RCC 7860 (cell line): ENCODE measurements at regions not wholly inside any gene's neighbourhood (a gene's known extent, or its start where the extent isn't known, plus 50 kb on each side); places are given as distances from the start of the nearest gene placed in this dataset.

Source experiments
- DNase-seq: peaks from one replicate; pipeline ENCODE4 v3.0.0-alpha.2; 2015; ENCODE audit warnings: low spot score
- FAIRE-seq: peaks from 2 replicates; lab custom pipeline; 2012; peaks lifted over from hg19 to GRCh38; lab: Jason Lieb, UNC

DNA sequence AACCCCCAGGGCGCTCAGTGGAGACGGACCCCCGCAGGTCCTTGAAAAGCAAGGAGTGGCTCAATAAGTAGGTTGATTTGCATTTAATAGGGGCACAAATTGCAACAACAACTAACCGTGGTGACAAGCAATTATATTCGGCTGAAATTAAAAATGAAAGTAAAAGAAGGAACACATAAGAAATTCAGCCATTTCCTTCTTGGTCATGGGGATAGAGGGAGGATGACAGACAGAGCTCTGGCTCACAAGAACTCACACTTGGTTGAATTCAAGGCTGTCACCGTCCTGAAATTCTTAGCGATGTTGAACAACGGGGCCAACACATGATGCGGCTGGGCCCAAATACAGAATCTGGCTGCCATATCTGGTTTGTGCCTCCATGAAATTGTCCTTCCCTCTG, 129.0 kb downstream of the EDN3 start:
- DNase-seq, result no peak
- no peak for FAIRE-seq

DNA sequence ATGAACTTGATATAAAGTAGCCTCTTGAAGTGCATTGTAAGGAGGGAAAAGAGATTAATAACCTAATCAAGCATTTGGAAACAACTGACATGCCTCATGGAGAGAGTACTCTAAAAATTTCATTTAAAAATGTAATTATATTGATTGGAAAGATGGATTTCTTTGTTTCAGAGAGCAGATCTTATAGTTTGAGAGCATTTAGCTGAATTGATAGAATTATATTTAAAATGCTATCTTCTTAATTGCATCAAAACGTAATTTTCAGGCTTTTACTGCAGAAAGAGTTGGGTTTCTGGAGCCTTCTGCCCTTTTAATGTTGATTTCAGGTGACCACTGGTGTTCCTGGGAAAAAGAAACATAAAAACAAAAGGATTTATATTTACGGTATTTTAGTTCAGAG, 130.6 kb downstream of the EDN3 start:
- no peak for DNase-seq
- no peak for FAIRE-seq

- FAIRE-seq (no peak), DNase-seq (no peak)
Measured at GRCh38 chr20:59434960-59435359, 134.5 kb downstream of the EDN3 start.

DNA sequence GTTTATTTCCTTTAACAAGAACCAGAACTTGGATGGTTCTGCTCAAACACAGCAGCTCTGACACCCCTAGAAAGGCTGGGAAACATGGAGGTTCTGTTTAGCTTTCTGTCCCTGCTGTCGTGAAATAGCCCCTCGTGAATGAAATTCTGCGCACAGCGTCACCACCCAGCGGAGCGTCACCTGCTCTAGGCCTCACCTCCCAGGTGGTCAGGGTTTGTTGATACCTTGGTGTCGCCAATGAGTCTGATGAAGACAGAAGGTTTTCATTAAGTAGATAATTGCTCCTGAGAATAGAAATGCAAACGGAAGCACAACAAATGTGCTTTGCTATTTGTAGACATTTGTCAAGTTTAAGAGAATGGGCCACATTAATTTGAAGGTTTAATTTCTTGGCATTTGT, 135.1 kb downstream of the EDN3 start:
- no peak for FAIRE-seq
- DNase-seq, result no peak

DNA sequence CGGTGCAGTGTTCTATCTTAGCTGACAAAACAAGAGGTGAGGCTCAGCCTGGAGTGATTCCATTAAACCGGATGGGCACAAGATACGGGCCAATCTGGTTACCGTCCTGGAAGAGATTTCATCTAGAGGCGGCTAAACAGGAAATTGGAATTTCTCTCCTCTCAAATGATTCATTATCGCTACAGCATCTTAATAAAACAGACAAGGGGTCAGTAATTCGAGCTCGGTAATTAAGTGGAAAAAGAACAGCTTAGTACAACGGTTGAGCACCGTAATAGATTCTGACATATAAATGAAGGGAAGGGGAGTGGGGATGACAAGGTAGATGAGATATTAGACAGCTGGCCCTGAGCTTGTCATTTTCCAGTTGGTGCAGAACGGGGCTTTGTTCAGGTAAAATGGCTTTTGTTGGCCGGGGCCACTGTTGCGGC, 137.2 kb downstream of the EDN3 start:
- no peak for DNase-seq
- no peak for FAIRE-seq

GRCh38 chr20:59438201-59438600, 137.8 kb downstream of the EDN3 start:
- no peak for DNase-seq
- FAIRE-seq, result no peak

DNA sequence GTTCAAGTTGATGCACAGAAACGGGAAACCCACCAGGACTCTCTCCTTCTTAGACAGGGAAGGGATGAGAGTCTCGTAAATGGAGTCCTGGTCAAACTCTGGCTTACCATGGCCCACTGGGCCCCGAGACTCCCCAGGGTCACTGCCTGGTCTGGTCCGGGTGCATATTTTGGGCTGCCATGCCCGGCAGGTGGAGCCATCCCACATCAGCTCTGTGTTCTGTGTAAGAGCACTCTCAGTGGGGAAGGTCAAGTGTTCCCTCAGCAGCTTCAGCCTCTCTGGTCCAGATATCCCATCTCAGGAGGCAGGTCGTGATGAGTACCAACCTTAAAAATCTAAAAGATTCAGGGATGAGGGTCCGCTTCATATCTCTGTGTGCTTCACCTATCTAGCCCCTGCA, 138.8 kb downstream of the EDN3 start:
- no peak for FAIRE-seq
- DNase-seq, result no peak

- DNase-seq (no peak), FAIRE-seq (no peak)
Measured at GRCh38 chr20:59441306-59441705, 140.9 kb downstream of the EDN3 start.

DNA sequence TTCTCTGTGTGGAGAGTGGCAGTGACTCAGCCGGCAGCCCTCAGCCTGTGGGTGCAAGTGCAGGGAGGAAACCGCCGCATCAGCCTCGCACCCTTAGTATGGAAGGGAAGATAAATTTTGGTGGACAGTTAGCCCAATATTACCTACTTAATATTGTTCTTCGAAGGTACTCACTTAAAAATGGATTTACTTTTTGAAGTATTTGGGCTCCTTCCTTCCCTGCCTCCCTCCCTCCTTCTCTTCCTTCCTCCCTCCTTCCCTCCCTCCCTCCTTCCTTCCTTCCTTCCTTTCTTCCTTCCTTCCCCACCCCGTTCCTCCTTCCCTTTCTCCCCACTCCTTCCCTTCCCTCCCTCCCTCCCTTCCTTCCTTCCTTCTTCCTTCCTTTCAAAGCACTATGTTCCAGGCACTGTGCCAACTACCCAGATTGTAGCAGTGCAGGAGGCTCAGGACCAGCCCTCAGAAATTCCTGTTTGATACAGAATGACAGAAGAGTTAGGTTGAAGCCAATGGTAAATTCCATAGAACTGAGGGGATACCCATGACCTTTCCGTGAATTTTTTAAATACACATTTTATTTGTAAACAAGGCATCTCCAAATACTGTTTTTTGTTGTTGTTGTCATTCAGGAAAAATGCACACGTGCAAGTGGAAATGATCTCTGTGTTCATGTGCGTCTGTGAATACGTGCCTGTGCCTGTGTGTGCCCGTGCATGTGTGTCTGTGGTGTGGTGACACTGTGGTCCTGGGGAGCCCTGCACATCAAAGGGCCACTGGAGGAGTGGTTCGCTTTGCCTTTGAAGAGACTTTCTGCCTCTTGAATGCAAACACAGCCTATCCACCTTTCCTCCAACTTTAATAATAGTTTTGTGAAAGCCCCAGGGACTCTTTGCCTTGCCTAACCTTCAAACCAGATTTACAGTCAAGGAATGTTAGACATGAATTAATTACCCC, 141.7 kb downstream of the EDN3 start:
- DNase-seq (no peak), FAIRE-seq (no peak)

- DNase-seq (no peak), FAIRE-seq (no peak)
Measured at GRCh38 chr20:59443550-59443949, 143.1 kb downstream of the EDN3 start.

- no peak for FAIRE-seq
- no peak for DNase-seq
Measured at GRCh38 chr20:59446376-59446775, 146.0 kb downstream of the EDN3 start.

GRCh38 chr20:59448196-59448595, 147.8 kb downstream of the EDN3 start:
- DNase-seq (no peak), FAIRE-seq (no peak)

- DNase-seq (no peak), FAIRE-seq (no peak)
Measured at GRCh38 chr20:59448851-59449444, 148.5 kb downstream of the EDN3 start.

GRCh38 chr20:59451066-59451630, 150.7 kb downstream of the EDN3 start:
- DNase-seq, result no peak
- no peak for FAIRE-seq

DNA sequence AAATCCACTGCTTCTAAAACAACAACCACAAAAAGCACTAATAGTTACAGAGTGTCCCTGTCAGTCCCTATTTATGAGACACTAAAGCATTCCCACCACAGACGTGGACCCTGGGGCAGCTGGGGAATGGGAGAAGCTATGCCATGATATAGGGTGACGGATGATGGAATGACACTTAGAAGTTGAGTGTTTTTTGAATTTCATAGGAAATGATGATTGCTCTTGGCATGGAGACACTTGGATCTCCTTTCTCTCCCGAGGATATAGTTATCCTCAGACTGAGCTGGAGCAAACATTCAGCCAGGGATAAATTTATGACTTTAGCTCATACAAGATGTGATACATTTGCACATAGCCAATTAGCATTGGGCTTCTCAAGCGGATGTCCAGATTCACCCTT, 151.2 kb downstream of the EDN3 start:
- FAIRE-seq (no peak), DNase-seq (no peak)

DNA sequence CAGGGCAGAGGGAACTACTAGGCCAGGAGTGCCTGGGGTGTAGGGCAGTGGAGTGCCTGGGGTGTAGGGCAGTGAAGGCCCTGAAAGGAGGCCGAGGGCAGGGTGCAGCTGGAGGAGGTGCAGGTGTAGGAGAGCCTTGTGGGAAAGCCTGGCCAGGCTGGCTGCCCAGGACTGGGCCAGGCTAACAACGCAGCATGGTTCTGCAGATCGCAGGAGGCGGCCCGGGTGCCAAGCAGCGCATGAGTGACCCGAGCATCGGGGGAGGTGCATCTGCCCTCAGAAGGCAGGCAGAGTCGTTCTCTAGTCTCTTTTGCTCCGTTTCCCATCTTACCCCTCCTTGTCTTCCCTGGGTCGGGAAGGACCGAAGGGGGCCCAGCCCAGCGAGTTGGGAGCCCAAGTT, 151.5 kb upstream of the PHACTR3 start:
- DNase-seq (no peak), FAIRE-seq (no peak)

- no peak for FAIRE-seq
- DNase-seq, result no peak
Measured at GRCh38 chr20:59453759-59454560, 150.4 kb upstream of the PHACTR3 start.

DNA sequence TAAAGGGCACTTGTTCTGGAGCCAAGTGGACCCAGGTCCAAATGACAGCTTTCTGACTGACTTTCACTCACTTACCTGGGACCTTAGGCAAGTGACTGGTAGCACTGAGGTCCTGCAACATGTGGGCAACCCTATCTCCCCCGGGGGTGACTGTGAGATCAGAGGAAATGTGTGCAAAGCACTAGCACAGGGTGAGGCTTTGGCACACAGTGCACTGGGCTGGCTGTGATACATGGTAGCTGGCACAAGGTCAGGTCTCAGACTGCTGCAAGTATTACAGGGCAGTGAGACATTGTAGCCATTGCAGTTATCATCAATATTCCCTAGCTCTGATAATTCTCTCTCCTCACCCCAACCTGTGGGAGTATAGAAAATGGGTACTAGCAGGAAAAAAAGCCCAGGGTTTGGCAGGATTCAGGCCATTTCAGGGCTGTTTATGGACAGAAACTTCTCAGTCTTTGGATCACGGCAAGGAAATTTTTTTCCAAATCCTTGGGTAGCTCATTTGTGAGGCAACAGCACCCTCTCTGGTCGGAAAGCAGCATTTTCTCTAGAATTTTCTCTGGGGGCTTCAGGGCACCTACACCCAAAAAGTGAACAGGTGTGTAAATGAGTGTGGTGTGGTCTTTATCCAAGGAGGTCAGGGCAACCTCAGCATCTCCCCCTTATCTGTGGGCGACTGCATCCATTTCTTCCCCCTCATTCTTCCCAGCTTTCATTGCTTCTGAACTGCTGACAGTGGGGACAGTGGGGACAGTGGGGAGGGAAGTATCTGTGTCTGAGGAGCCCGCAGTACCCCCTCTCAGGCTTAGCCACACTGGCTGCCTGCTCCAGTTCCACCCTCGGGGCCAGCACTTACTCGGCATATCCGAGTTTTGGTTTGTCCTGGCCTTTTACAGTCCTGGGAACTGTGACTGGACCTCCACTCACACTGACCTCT, 148.7 kb upstream of the PHACTR3 start:
- no peak for DNase-seq
- no peak for FAIRE-seq

DNA sequence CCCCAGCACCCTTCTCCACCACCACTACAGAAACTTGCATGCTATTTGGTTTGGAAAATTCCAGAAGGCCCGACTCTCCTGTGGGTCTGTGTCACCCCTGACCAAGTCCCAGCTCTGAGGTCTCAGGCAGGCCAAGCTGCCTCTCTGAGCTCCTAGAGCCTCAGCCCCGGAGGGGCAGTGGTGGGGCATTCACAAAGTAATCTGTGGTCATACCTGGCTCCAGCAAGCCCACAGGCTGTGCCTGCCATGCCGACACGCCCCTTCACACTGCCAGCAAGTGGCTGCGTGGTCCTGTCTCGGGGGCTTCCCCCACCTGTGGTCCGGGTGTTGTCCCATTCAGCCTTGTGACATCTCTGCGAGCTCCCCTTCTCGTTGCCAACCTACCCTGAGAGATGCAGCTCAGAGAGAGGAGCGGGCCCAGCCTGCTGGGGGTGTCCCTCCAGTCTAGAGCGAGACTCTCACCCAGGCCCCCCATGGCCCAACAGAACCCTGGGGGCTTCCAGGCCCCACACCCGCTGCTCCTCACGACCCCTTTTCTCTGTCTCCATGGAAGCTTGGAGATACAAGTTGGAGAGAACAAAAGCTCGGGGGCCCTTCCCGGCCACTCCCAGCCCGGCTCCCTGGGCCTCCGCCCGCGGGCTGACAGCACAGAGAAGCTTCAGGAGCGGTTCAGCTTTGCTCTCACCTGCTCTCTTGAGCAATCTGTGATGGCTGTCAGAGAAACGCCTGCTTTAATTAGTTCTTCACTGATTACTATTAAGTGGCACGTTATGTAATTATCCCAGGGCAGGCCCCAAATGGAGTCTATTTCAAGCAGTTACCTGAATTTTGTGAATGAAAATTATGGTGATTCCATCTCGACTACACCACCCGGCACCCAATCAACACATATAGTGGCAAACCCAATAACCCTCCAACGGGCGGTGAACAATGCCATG, 147.7 kb upstream of the PHACTR3 start:
- FAIRE-seq, result no peak
- no peak for DNase-seq
